ENCODE measurements at regions not wholly inside any gene's neighbourhood (a gene's known extent, or its start where the extent isn't known, plus 50 kb on each side); places are given as distances from the start of the nearest gene placed in this dataset.

DNA sequence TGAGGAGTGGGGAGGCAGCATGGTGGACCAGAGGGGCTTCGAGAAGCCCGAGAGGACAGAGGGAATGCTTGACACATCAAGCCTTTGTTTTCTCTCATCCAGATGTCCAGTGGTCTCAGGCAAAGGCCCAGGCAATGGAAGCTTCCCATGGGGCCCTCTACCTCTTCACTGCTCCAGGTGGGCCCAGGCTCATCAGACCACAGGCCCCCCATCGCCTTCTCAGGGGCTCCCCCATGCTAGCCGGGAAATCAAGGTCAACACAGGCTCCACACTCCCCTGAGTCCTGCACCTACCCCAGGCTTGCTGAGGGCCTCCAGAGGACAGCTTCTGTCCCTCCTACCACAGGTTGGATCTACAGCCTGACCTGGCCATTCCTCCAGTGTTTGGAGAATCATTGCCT is 157.5 kb downstream of the CHST1 start:
- no peak overlapping the region for H3K27ac ChIP-seq
- H3K4me1 ChIP-seq (ENCODE audit: insufficient read depth): no peaks in the 10 kb centered on the region
- no peaks in the 10 kb centered on the region for H3K9me3 ChIP-seq
- no peak for DNase-seq
- no peaks in the 10 kb centered on the region for H3K36me3 ChIP-seq
- no peaks in the 10 kb centered on the region for H3K27me3 ChIP-seq
- H3K4me3 ChIP-seq: no peak overlapping the region
- TF ChIP-seq POLR2A (IDR thresholded peaks at IDR 0.05) (no peak), EP300 (IDR thresholded peaks at IDR 0.05) (no peak)
- TF ChIP-seq, protein P1, sequence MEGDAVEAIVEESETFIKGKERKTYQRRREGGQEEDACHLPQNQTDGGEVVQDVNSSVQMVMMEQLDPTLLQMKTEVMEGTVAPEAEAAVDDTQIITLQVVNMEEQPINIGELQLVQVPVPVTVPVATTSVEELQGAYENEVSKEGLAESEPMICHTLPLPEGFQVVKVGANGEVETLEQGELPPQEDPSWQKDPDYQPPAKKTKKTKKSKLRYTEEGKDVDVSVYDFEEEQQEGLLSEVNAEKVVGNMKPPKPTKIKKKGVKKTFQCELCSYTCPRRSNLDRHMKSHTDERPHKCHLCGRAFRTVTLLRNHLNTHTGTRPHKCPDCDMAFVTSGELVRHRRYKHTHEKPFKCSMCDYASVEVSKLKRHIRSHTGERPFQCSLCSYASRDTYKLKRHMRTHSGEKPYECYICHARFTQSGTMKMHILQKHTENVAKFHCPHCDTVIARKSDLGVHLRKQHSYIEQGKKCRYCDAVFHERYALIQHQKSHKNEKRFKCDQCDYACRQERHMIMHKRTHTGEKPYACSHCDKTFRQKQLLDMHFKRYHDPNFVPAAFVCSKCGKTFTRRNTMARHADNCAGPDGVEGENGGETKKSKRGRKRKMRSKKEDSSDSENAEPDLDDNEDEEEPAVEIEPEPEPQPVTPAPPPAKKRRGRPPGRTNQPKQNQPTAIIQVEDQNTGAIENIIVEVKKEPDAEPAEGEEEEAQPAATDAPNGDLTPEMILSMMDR (IDR thresholded peaks at IDR 0.05): no peak
- intact Hi-C loops (cut with DNase I): no loop called here
- 78 to 91% (median 89%) methylated on average over 4 of the region's 4 CpGs for WGBS, 3 donors

DNA sequence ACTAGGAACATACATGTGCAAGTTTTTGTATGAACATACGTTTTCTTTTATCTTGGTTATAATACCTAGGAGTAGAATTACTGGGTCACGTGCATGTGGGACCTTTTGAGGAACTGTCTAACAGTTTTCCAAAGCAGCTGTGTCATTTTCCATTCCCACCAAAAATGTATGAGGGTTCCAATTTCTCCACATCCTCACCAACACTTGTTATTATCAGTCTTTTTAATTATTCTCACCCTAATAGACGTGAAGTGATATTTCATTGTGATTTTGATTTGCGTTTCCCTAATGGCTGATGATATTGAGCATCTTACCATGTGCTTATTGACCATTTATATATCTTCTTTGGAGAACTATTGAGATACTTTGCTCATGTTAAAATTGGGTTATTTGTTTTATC is 162.1 kb downstream of the CHST1 start:
- no peak for DNase-seq
- Histone ChIP-seq H3K27ac (no peak overlapping the region), H3K9me3 (no peaks in the 10 kb centered on the region), H3K27me3 (no peaks in the 10 kb centered on the region), H3K36me3 (no peaks in the 10 kb centered on the region), H3K4me3 (no peak overlapping the region), H3K4me1 (ENCODE audit: insufficient read depth) (no peaks in the 10 kb centered on the region)
- no peak for TF ChIP-seq EP300 (IDR thresholded peaks at IDR 0.05)
- TF ChIP-seq, protein P1 (IDR thresholded peaks at IDR 0.05): no peak
- intact Hi-C loops (cut with DNase I): no loop called here
- WGBS, 3 donors: 87 to 95% (median 90%) methylated on average over 4 of the region's 4 CpGs

DNA sequence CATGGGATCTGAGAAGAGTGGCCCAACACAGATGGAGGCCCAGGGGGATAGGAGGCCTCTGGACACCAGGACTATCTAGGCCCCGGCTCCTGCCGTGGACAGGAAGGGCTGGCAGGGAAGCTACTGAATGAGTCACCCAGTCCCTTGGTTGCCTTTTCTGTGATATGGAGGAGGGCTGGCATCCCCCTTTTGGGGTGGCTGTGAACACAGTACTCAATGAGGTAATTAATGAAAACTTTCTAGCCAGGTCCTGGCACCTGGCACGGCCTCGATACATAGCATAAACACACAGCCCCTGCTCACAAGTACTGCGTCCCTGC is 163.2 kb downstream of the CHST1 start:
- Histone ChIP-seq H3K27ac (no peak overlapping the region), H3K27me3 (no peaks in the 10 kb centered on the region), H3K9me3 (no peaks in the 10 kb centered on the region), H3K4me1 (ENCODE audit: insufficient read depth) (no peaks in the 10 kb centered on the region), H3K4me3 (no peak overlapping the region), H3K36me3 (no peaks in the 10 kb centered on the region)
- TF ChIP-seq, protein P1 (IDR thresholded peaks at IDR 0.05): no peak
- intact Hi-C loops (cut with DNase I): no loop called here
- DNase-seq: no peak
- 73 to 77% (median 75%) methylated on average over 5 of the region's 5 CpGs for WGBS, 3 donors

DNA sequence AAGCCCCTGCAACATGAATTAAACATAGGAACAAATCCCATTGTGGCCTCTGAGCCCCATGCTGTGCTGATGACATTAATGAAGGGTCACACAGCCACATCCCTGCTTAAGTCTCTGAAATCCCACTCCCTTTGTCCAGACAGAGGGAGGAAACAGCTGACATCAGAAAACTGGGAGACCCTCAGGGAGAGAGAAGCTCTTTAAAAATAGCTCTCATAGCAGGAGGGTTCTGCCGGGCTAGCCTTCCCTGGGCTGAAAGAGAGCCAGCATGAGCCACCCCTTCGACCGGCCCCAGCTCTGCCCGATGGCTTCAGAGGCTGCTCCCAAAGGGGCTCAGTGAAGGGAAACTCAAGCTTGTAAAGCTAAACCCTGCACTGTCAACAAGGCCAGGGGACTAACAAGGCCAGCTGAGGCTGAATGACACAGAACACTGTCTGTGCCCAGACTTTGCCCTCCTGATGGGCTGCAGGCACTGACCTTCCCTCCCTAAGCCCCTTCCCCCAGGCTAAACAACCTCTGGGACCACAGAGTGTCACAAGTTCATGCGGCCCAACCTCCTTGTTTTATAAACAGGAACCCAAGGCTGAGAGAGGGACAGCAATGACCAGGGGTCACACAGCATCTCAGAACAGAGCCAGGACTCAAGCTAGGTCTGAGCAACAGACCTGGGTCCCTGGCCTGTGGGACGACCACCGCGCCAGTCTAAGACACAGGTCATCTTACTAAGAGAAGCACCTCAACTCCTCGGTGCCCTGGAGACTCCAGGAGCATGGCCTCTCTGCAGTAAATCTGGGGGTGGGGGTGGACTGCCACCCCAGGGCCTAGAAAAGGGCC is 163.8 kb downstream of the CHST1 start:
- TF ChIP-seq POLR2A (IDR thresholded peaks at IDR 0.05) (no peak), EP300 (IDR thresholded peaks at IDR 0.05) (no peak)
- TF ChIP-seq, protein P1 (IDR thresholded peaks at IDR 0.05): no peak
- DNase-seq: no peak
- H3K27me3 ChIP-seq: no peaks in the 10 kb centered on the region
- no peaks in the 10 kb centered on the region for H3K9me3 ChIP-seq
- WGBS, 3 donors: 57 to 65% (median 62%) methylated on average over 9 of the region's 9 CpGs
- H3K4me3 ChIP-seq: no peak overlapping the region
- H3K4me1 ChIP-seq (ENCODE audit: insufficient read depth): no peaks in the 10 kb centered on the region
- H3K36me3 ChIP-seq: no peaks in the 10 kb centered on the region
- no peak overlapping the region for H3K27ac ChIP-seq
- intact Hi-C loops (cut with DNase I): no loop called here
